Glutamatergic neuron (in vitro differentiated cells): ENCODE measurements at regions not wholly inside any gene's neighbourhood (a gene's known extent, or its start where the extent isn't known, plus 50 kb on each side); places are given as distances from the start of the nearest gene placed in this dataset.

ENCODE experiments used
- DNase-seq: peaks from one replicate; pipeline ENCODE4 v3.0.0; 2022
- H3K27ac Mint-ChIP-seq: one replicate; pipeline ENCODE4 v1.8.0; 2020; ENCODE audit warnings: mild to moderate bottlenecking, mixed read lengths, inconsistent platforms; ENCODE audit not compliant: unreplicated experiment
- H3K27me3 Mint-ChIP-seq: one replicate; pipeline ENCODE4 v1.8.0; 2020; ENCODE audit warnings: mild to moderate bottlenecking, moderate library complexity, mixed read lengths, inconsistent platforms; ENCODE audit not compliant: unreplicated experiment
- H3K36me3 Mint-ChIP-seq: one replicate; pipeline ENCODE4 v1.8.0; 2020; ENCODE audit warnings: mild to moderate bottlenecking, mixed read lengths, inconsistent platforms; ENCODE audit not compliant: unreplicated experiment
- H3K4me1 Mint-ChIP-seq: one replicate; pipeline ENCODE4 v1.8.0; 2020; ENCODE audit warnings: mild to moderate bottlenecking, low read depth, mixed read lengths, inconsistent platforms; ENCODE audit not compliant: unreplicated experiment
- H3K4me3 Mint-ChIP-seq: one replicate; pipeline ENCODE4 v1.8.0; 2020; ENCODE audit warnings: mild to moderate bottlenecking, mixed read lengths, inconsistent platforms; ENCODE audit not compliant: unreplicated experiment
- H3K9me3 Mint-ChIP-seq: one replicate; pipeline ENCODE4 v1.8.0; 2020; ENCODE audit warnings: mild to moderate bottlenecking, moderate library complexity, mixed read lengths, inconsistent platforms; ENCODE audit not compliant: unreplicated experiment
- TF ChIP-seq, protein P1 (sequence below): fragments of 200-600 bp; sonication (generic); IDR thresholded peaks from one replicate; pipeline ENCODE4 v1.5.0; 2021; ENCODE audit not compliant: partially characterized antibody, unreplicated experiment

DNA sequence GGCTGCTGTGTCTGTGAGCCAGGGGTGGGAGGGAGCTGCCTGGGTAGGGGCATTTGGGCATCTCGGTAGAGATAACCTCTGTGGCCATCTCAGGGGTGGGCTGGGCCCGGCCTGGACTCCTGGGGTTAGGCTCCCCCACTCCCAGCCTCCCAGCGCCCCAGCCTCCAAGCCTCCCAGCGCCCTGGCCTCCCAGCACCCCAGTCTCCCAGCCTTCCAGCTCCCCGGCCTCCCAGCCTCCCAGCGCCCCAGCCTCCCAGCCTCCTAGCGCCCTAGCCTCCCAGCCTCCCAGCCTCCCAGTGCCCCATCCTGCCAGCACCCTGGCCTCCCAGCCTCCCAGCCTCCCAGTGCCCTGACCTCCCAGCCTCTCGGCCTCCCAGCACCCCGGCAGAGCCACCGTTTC, 85.1 kb upstream of the TTC34 start:
- Mint-ChIP-seq H3K36me3 (no peaks in the 10 kb centered on the region), H3K9me3 (peaks cover 2% of the 10 kb centered on the region), H3K27ac (no peak overlapping the region), H3K27me3 (peaks cover 2% of the 10 kb centered on the region), H3K4me3 (no peak overlapping the region), H3K4me1 (no peaks in the 10 kb centered on the region)
- no peak for DNase-seq
- TF ChIP-seq, protein P1, sequence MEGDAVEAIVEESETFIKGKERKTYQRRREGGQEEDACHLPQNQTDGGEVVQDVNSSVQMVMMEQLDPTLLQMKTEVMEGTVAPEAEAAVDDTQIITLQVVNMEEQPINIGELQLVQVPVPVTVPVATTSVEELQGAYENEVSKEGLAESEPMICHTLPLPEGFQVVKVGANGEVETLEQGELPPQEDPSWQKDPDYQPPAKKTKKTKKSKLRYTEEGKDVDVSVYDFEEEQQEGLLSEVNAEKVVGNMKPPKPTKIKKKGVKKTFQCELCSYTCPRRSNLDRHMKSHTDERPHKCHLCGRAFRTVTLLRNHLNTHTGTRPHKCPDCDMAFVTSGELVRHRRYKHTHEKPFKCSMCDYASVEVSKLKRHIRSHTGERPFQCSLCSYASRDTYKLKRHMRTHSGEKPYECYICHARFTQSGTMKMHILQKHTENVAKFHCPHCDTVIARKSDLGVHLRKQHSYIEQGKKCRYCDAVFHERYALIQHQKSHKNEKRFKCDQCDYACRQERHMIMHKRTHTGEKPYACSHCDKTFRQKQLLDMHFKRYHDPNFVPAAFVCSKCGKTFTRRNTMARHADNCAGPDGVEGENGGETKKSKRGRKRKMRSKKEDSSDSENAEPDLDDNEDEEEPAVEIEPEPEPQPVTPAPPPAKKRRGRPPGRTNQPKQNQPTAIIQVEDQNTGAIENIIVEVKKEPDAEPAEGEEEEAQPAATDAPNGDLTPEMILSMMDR = no peak

DNA sequence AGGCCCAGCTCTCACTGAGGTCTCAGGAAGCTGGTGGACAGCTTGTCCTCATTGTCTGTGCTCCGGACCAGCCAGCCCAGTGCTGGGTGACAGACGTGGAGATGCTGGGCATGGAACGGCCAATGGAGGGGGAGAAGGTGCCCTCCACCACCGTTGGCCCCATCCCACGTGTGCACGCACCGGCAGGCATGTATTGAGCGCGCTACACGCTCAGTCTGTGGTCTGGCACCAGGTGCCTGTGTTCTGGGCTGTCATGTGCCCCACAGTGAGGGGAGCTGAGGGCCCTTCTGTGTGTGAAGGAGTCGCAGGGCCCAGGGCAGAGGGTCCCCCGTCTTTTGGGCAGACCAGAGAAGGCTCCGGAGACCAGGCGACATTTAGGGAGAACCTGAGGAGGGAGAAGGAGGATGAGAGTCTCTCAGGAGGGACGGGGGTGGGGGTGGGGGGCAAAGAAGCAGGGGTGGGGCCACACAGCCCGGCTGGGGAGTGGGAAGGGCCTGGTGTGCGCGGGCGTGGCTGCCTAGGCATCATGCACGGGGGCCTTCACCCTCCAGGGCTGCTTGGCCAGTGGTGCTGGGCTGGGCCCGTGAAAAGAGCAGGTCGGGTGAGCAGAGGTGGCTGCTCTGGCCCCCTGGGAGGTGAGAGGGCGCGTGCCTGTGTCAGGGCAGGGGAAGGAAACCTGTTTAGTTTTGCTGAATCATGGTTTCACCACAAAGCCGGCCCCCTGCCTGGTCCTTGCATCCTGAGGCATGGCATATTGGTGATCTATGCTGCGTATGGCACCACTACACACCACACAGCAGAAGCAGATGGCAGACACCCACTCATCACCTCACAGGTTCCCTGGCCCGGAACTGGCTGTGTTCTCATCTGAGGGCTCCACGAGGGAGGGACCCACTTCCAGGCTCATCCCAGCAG, 86.7 kb upstream of the TTC34 start:
- Mint-ChIP-seq H3K4me3 (no peak overlapping the region), H3K4me1 (no peaks in the 10 kb centered on the region), H3K36me3 (no peaks in the 10 kb centered on the region), H3K9me3 (peaks cover 3% of the 10 kb centered on the region), H3K27me3 (peaks cover 2% of the 10 kb centered on the region), H3K27ac (no peak overlapping the region)
- TF ChIP-seq, protein P1 = no peak
- DNase-seq = no peak

DNA sequence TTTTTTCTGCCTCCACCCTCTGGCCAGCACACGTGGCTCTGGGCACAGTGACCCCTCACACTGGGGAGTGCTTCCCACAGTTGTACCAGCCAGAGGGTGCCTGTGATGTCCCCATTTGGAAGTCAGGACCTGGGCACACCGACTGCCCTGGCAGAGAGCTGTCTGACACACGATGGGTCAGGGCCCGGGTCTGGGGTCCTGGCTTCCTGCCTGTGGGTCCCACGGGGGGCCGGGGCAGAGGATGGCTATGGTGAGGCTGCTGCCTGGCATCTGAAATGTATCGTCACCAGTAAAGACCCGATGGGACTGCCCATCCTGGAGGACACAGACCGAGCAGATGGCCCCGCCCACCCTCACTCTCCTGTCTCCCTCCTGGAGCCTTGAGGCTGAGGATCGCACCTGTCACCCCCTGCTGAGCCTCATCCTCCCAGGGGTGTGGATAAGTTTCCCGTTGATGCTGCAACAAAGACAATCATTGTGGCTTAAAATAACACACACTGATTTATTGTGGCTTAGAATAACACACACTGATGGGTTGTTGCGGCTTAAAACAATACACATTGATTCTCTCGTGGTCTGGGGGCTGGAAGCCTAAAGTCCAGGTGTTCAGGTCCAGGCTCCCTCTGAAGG, 88.8 kb upstream of the TTC34 start:
- H3K27ac Mint-ChIP-seq = no peak overlapping the region
- TF ChIP-seq, protein P1 = no peak
- no peaks in the 10 kb centered on the region for H3K36me3 Mint-ChIP-seq
- no peak for DNase-seq
- H3K4me1 Mint-ChIP-seq = no peaks in the 10 kb centered on the region
- no peak overlapping the region for H3K4me3 Mint-ChIP-seq
- H3K27me3 Mint-ChIP-seq = peaks cover 3% of the 10 kb centered on the region
- H3K9me3 Mint-ChIP-seq = peaks cover 3% of the 10 kb centered on the region

DNA sequence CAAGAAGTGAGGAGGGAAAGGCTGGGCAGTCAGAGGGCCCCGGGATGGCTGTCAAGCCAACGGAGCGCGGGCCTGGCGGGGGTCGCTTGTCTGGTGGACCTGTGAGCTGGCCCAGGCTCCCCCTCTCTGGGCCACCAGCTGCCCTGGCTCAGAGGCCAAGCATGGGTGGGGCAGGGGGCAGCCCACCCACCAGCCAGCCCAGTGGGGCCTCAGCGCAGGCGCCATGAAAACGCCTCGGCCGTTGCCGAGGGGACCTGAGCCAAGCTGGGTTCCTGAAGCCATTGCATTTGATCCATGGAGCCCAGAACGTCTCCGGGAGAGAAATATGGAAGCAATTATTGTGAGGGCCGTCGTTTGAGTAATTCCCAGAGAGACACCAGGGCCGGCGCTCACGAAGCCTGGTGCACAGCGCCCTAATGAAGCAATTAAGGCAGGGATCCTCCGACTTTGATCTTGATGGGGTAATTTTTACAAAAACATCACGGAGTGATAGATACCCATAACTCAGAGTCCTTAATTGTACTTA, 90.5 kb upstream of the TTC34 start:
- Mint-ChIP-seq H3K27me3 (peaks cover 5% of the 10 kb centered on the region), H3K9me3 (peaks cover 3% of the 10 kb centered on the region), H3K27ac (no peak overlapping the region), H3K4me1 (no peaks in the 10 kb centered on the region), H3K4me3 (no peak overlapping the region), H3K36me3 (no peaks in the 10 kb centered on the region)
- TF ChIP-seq, protein P1 = no peak
- no peak for DNase-seq
